IMR-90 (cell line): ENCODE measurements at regions not wholly inside any gene's neighbourhood (a gene's known extent, or its start where the extent isn't known, plus 50 kb on each side); places are given as distances from the start of the nearest gene placed in this dataset.

Experiments
- ATAC-seq: fragments of 200-7000 bp; cut with Tn5 transposase; 2 replicates; pipeline ENCODE4 v1.9.1; 2020; ENCODE audit warnings: low read depth, mild to moderate bottlenecking, moderate library complexity
- BruUV-seq: library from RNA; stranded (reverse); fragments of 400-500 nt; replicated peaks from 2 replicates; lab custom pipeline; 2021; lab: Mats Ljungman, UMichigan
- CTCF ChIA-PET: fragments of 300-600 bp; formaldehyde crosslinking; extraction: SDS; loops from one replicate; lab custom pipeline; 2021; ENCODE audit warnings: antibody characterized with exemption; lab: Yijun Ruan, JAX
- POLR2A ChIA-PET: fragments of 300-600 bp; sonication (Branson Sonifier 250); formaldehyde crosslinking; loops from one replicate; lab custom pipeline; 2022; ENCODE audit warnings: antibody characterized with exemption; ENCODE audit not compliant: unreplicated experiment; lab: Charles Lee
- DNase-seq: peaks from one replicate; pipeline ENCODE4 v3.0.0; 2013
- H2AFZ ChIP-seq: replicated peaks from 2 replicates; pipeline ENCODE3; 2013; ENCODE audit warnings: low read length, mild to moderate bottlenecking; ENCODE audit not compliant: poor library complexity
- H2AK5ac ChIP-seq: 2 replicates; pipeline ENCODE4 v1.6.1; 2013; ENCODE audit warnings: low read depth, low read length, inconsistent platforms
- H2AK9ac ChIP-seq: replicated peaks from 2 replicates; pipeline ENCODE3; 2013; ENCODE audit warnings: mild to moderate bottlenecking, low read depth, low read length, moderate library complexity; ENCODE audit not compliant: poor library complexity
- H2BK120ac ChIP-seq: 2 replicates; pipeline ENCODE4 v1.6.1; 2013; ENCODE audit warnings: low read depth, low read length, inconsistent platforms
- H2BK15ac ChIP-seq: 3 replicates; pipeline ENCODE4 v1.6.1; 2013; ENCODE audit warnings: low read depth, low read length, inconsistent platforms
- H2BK20ac ChIP-seq: 2 replicates; pipeline ENCODE4 v1.6.1; 2013; ENCODE audit warnings: low read depth, mild to moderate bottlenecking, inconsistent platforms, low read length, moderate library complexity
- H2BK5ac ChIP-seq: 2 replicates; pipeline ENCODE4 v1.6.1; 2013; ENCODE audit warnings: mild to moderate bottlenecking, low read depth, low read length, inconsistent platforms; ENCODE audit not compliant: poor library complexity, severe bottlenecking
- H3K14ac ChIP-seq: replicated peaks from 2 replicates; pipeline ENCODE4 v1.6.1; 2013; ENCODE audit warnings: low read depth, low read length, inconsistent platforms
- H3K18ac ChIP-seq: 2 replicates; pipeline ENCODE4 v1.6.1; 2013; ENCODE audit warnings: low read depth, low read length, control low read depth
- H3K23ac ChIP-seq: 2 replicates; pipeline ENCODE4 v1.6.1; 2013; ENCODE audit warnings: low read depth, low read length, inconsistent platforms
- H3K27ac ChIP-seq: 2 replicates; pipeline ENCODE4 v1.5.1; 2013; ENCODE audit warnings: mild to moderate bottlenecking, control low read depth, low read length; ENCODE audit not compliant: insufficient read depth
- H3K27me3 ChIP-seq: 2 replicates; pipeline ENCODE4 v1.6.1; 2013; ENCODE audit warnings: low read length; ENCODE audit not compliant: control insufficient read depth, insufficient read depth
- H3K36me3 ChIP-seq: 2 replicates; pipeline ENCODE4 v1.6.1; 2013; ENCODE audit warnings: low read length, mixed read lengths; ENCODE audit not compliant: control insufficient read depth, insufficient read depth
- H3K4ac ChIP-seq: 2 replicates; pipeline ENCODE4 v1.6.1; 2013; ENCODE audit warnings: low read depth, low read length, inconsistent platforms
- H3K4me1 ChIP-seq: 2 replicates; pipeline ENCODE4 v1.6.1; 2013; ENCODE audit warnings: low read length, mixed read lengths; ENCODE audit not compliant: control insufficient read depth, insufficient read depth
- H3K4me2 ChIP-seq: 2 replicates; pipeline ENCODE4 v1.6.1; 2013; ENCODE audit warnings: low read depth, mild to moderate bottlenecking, control low read depth, low read length, moderate library complexity
- H3K4me3 ChIP-seq: 2 replicates; pipeline ENCODE4 v1.5.1; 2013; ENCODE audit warnings: low read depth, mild to moderate bottlenecking, control low read depth, low read length, moderate library complexity; ENCODE audit not compliant: insufficient read depth
- H3K56ac ChIP-seq: 2 replicates; pipeline ENCODE4 v1.6.1; 2013; ENCODE audit warnings: low read length, inconsistent platforms; ENCODE audit not compliant: insufficient read depth; ENCODE audit errors: extremely low read depth
- H3K79me1 ChIP-seq, 2 experiments: 2 replicates each; pipeline ENCODE4 v1.6.1; 2013; ENCODE audit warnings: low read length in 2 of 2, inconsistent platforms in 1 of 2, low read depth in 1 of 2
- H3K9ac ChIP-seq: 2 replicates; pipeline ENCODE4 v1.6.1; 2013; ENCODE audit warnings: low read depth, low read length, control low read depth
- H3K9me1 ChIP-seq: 2 replicates; pipeline ENCODE4 v1.6.1; 2013; ENCODE audit warnings: low read length, inconsistent platforms; ENCODE audit not compliant: insufficient read depth
- H3K9me3 ChIP-seq: 2 replicates; pipeline ENCODE4 v1.6.1; 2013; ENCODE audit warnings: low read length; ENCODE audit not compliant: control insufficient read depth, insufficient read depth
- H4K20me1 ChIP-seq: 2 replicates; pipeline ENCODE4 v1.6.1; 2013; ENCODE audit warnings: low read length, inconsistent platforms; ENCODE audit not compliant: insufficient read depth
- H4K5ac ChIP-seq: 2 replicates; pipeline ENCODE4 v1.6.1; 2013; ENCODE audit warnings: mild to moderate bottlenecking, low read depth, low read length, control low read depth
- H4K8ac ChIP-seq, 2 experiments: 2 replicates each; pipeline ENCODE4 v1.6.1; 2013; ENCODE audit warnings: low read depth in 2 of 2, low read length in 2 of 2, control low read depth in 1 of 2, inconsistent platforms in 1 of 2
- H4K91ac ChIP-seq: 2 replicates; pipeline ENCODE4 v1.6.1; 2013; ENCODE audit warnings: low read depth, low read length, inconsistent platforms; ENCODE audit not compliant: insufficient read depth
- BHLHE40 ChIP-seq: fragments of 150-350 bp; IDR thresholded peaks from 2 replicates; pipeline ENCODE4 v1.6.1; 2016; ENCODE audit warnings: mild to moderate bottlenecking, low read depth, low read length
- CHD1 ChIP-seq: IDR thresholded peaks from 2 replicates; pipeline ENCODE4 v1.6.1; 2012; ENCODE audit warnings: low read depth, low read length, improper control_type of control experiment
- ELK1 ChIP-seq: fragments of 150-350 bp; IDR thresholded peaks from 2 replicates; pipeline ENCODE4 v1.6.1; 2016; ENCODE audit warnings: low read depth, mild to moderate bottlenecking, low read length, moderate library complexity, borderline replicate concordance
- FOS ChIP-seq: fragments of 150-350 bp; IDR thresholded peaks from 2 replicates; pipeline ENCODE4 v1.6.1; 2016; ENCODE audit warnings: low read depth, low read length
- MAZ ChIP-seq: IDR thresholded peaks from 2 replicates; pipeline ENCODE4 v1.6.1; 2012; ENCODE audit warnings: low read depth, mild to moderate bottlenecking, low read length, improper control_type of control experiment, moderate library complexity, borderline replicate concordance
- NFE2L2 ChIP-seq: fragments of 150-350 bp; IDR thresholded peaks from 2 replicates; pipeline ENCODE4 v1.6.1; 2016; ENCODE audit warnings: low read depth, mild to moderate bottlenecking, low read length
- RFX5 ChIP-seq: IDR thresholded peaks from 2 replicates; pipeline ENCODE4 v1.8.0; 2012; ENCODE audit warnings: low read depth, mild to moderate bottlenecking, low read length, moderate library complexity
- WGBS, 2 experiments: methylation state at CpG; one replicate each; pipeline versions ENCODE4 v1.1.5 to v1.1.7; 2013; ENCODE audit warnings: missing lambda C conversion rate in 2 of 2; ENCODE audit not compliant: insufficient read length in 1 of 2; ENCODE audit errors: extremely low coverage in 2 of 2; 5-methylcytosine and 5-hydroxymethylcytosine counted together
- dilution Hi-C: fragments of 300-500 bp; cut with HindIII; formaldehyde crosslinking; loops from one replicate; pipeline ENCODE4 v1.14.3; 2018; ENCODE audit warnings: low sequenced_read_pairs; ENCODE audit not compliant: unreplicated experiment
- in situ Hi-C: fragments of 300-500 bp; cut with MboI; formaldehyde crosslinking; loops from 3 replicates; pipeline ENCODE4 v1.14.3; 2019; ENCODE audit warnings: low sequenced_read_pairs, inconsistent platforms, mixed read lengths
- intact Hi-C: fragments of 100-400 bp; cut with micrococcal nuclease; formaldehyde crosslinking; loops from 2 replicates; pipeline ENCODE4 v1.10.0; 2022
- TF ChIP-seq, protein P1 (sequence below): fragments of 150-350 bp; IDR thresholded peaks from 2 replicates; pipeline ENCODE4 v1.6.1; 2017; ENCODE audit warnings: mild to moderate bottlenecking, antibody characterized with exemption, low read length, low read depth

DNA sequence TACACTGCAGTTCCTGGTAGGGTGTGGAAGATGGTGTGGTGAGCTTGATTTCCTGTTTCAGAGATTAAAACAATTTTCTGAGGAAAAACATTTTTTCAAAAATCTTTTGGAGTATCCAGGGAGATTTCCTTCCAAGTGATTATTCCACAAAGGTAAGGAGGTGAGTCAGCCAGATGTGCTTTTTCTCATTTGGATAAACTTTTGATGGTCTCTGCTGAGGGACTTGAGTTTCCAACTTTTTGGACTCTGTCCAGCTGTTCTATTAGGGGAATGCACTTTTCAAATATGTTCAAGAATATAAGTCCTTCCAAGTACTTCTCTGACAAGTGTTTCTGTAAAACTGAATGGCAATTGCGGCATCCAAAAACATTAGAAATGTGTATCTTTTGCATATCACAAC is 628.8 kb upstream of the ADAMTS5 start:
- Histone ChIP-seq H3K4me1 (peaks cover 1% of the 10 kb centered on the region; the same call in 1 of the 2 replicates), H2AFZ (no peak overlapping the region), H3K23ac (no peak overlapping the region), H3K9me3 (no peaks in the 10 kb centered on the region), H3K9ac (no peak overlapping the region), H4K8ac (no peak overlapping the region), H3K27ac (no peak overlapping the region), H3K56ac (no peak overlapping the region), H4K5ac (no peak overlapping the region), H2BK120ac (no peak overlapping the region), H2BK20ac (no peak overlapping the region), H2BK15ac (no peak overlapping the region), H4K20me1 (no peaks in the 10 kb centered on the region), H2BK5ac (no peak overlapping the region), H3K27me3 (no peaks in the 10 kb centered on the region), H3K4me2 (no peak overlapping the region), H3K36me3 (no peaks in the 10 kb centered on the region), H4K91ac (no peak overlapping the region), H3K14ac (no peak overlapping the region), H2AK9ac (no peak overlapping the region), H3K9me1 (no peaks in the 10 kb centered on the region), H3K4me3 (no peak overlapping the region), H3K4ac (no peak overlapping the region), H2AK5ac (no peak overlapping the region), H3K79me1 (no peaks in the 10 kb centered on the region), H3K18ac (no peak overlapping the region; the same call in 1 of the 2 replicates)
- dilution Hi-C loops: no loop called here
- in situ Hi-C loops: no loop called here
- DNase-seq (no peak), ATAC-seq (no peak)
- TF ChIP-seq CHD1 (no peak), RFX5 (no peak), FOS (no peak), ELK1 (no peak), BHLHE40 (no peak), NFE2L2 (no peak), MAZ (no peak)
- TF ChIP-seq, protein P1, sequence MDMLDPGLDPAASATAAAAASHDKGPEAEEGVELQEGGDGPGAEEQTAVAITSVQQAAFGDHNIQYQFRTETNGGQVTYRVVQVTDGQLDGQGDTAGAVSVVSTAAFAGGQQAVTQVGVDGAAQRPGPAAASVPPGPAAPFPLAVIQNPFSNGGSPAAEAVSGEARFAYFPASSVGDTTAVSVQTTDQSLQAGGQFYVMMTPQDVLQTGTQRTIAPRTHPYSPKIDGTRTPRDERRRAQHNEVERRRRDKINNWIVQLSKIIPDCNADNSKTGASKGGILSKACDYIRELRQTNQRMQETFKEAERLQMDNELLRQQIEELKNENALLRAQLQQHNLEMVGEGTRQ: no peak
- WGBS, 2 experiments: no CpG with 5 or more reads among the region's 1 CpG
- POLR2A ChIA-PET: no interaction called here
- intact Hi-C loops: no loop called here
- CTCF ChIA-PET: no interaction called here
- BruUV-seq: no TSS peak
